Liver (tissue), 8 donors: ENCODE measurements at regions not wholly inside any gene's neighbourhood (a gene's known extent, or its start where the extent isn't known, plus 50 kb on each side); places are given as distances from the start of the nearest gene placed in this dataset.

Experiments used
- DNase-seq: peaks from one replicate; pipeline ENCODE4 v3.0.0-alpha.2; 2017; ENCODE audit warnings: low spot score
- H3K27ac ChIP-seq, 2 donors: one replicate each; pipeline ENCODE4 v1.7.0; 2013; ENCODE audit warnings: inconsistent platforms in 2 of 2, low read length in 2 of 2, control low read depth in 1 of 2, low read depth in 1 of 2, mild to moderate bottlenecking in 1 of 2
- H3K27me3 ChIP-seq, 4 donors: one replicate each; pipeline versions ENCODE4 v1.6.1 to v1.7.0; 2013; ENCODE audit warnings: low read length in 3 of 4, inconsistent platforms in 1 of 4, mild to moderate bottlenecking in 1 of 4, moderate library complexity in 1 of 4; ENCODE audit not compliant: control insufficient read depth in 4 of 4, insufficient read depth in 4 of 4
- H3K36me3 ChIP-seq, 4 donors: one replicate each; pipeline versions ENCODE4 v1.6.1 to v1.7.0; 2013; ENCODE audit warnings: low read length in 3 of 4, mild to moderate bottlenecking in 3 of 4, low read depth in 1 of 4, moderate library complexity in 1 of 4; ENCODE audit not compliant: control insufficient read depth in 4 of 4, insufficient read depth in 3 of 4
- H3K4me1 ChIP-seq, 4 donors: one replicate each; pipeline versions ENCODE4 v1.6.1 to v1.7.0; 2013; ENCODE audit warnings: low read length in 3 of 4, mild to moderate bottlenecking in 3 of 4, moderate library complexity in 1 of 4; ENCODE audit not compliant: control insufficient read depth in 4 of 4, insufficient read depth in 4 of 4
- H3K4me3 ChIP-seq, 3 donors: one replicate each; pipeline versions ENCODE4 v1.6.1 to v1.7.0; 2013; ENCODE audit warnings: low read length in 3 of 3, control low read depth in 1 of 3, low read depth in 1 of 3, mild to moderate bottlenecking in 1 of 3
- H3K9ac ChIP-seq, 2 donors: one replicate each; pipeline ENCODE4 v1.7.0; 2013; ENCODE audit warnings: low read length in 2 of 2, mild to moderate bottlenecking in 2 of 2, moderate library complexity in 2 of 2, control low read depth in 1 of 2, low read depth in 1 of 2
- H3K9me3 ChIP-seq, 4 donors: one replicate each; pipeline versions ENCODE4 v1.6.1 to v1.7.0; 2013; ENCODE audit warnings: low read length in 3 of 4; ENCODE audit not compliant: control insufficient read depth in 4 of 4
- ATF3 ChIP-seq: IDR thresholded peaks from 2 replicates; pipeline ENCODE4 v1.6.1; 2016; ENCODE audit warnings: antibody characterized with exemption
- EGR1 ChIP-seq, 2 donors: IDR thresholded peaks; 2 replicates each; pipeline ENCODE4 v1.6.1; 2016 to 2018; ENCODE audit warnings: antibody characterized with exemption in 2 of 2, low read depth in 2 of 2
- FOXA1 ChIP-seq: IDR thresholded peaks from 2 replicates; pipeline ENCODE4 v1.6.1; 2016; ENCODE audit warnings: antibody characterized with exemption
- FOXA2 ChIP-seq: IDR thresholded peaks from 2 replicates; pipeline ENCODE4 v1.6.1; 2016; ENCODE audit warnings: antibody characterized with exemption
- HNF4A ChIP-seq, 2 donors: conservative IDR thresholded peaks; 2 replicates each; pipeline ENCODE4 v1.6.1; 2016; ENCODE audit warnings: antibody characterized with exemption in 2 of 2, mild to moderate bottlenecking in 2 of 2
- HNF4G ChIP-seq: IDR thresholded peaks from 2 replicates; pipeline ENCODE4 v1.6.1; 2016; ENCODE audit warnings: antibody characterized with exemption
- JUND ChIP-seq, 2 donors: IDR thresholded peaks; 2 replicates each; pipeline ENCODE4 v1.6.1; 2016; ENCODE audit warnings: antibody characterized with exemption in 2 of 2
- MAX ChIP-seq: IDR thresholded peaks from 2 replicates; pipeline ENCODE4 v1.6.1; 2016; ENCODE audit warnings: antibody characterized with exemption
- NR2F2 ChIP-seq: IDR thresholded peaks from 2 replicates; pipeline ENCODE4 v1.6.1; 2016; ENCODE audit warnings: antibody characterized with exemption
- RXRA ChIP-seq, 2 donors: IDR thresholded peaks; 2 replicates each; pipeline ENCODE4 v1.6.1; 2017 to 2018; ENCODE audit warnings: antibody characterized with exemption in 2 of 2, mild to moderate bottlenecking in 1 of 2
- SP1 ChIP-seq: IDR thresholded peaks from 2 replicates; pipeline ENCODE4 v1.6.1; 2018; ENCODE audit warnings: antibody characterized with exemption, mild to moderate bottlenecking
- WGBS: extraction: QIAGEN DNeasy Blood & Tissue Kit; methylation state at CpG from one replicate; pipeline ENCODE4 v1.1.7; 2013; 5-methylcytosine and 5-hydroxymethylcytosine counted together
- TF ChIP-seq, protein P1 (sequence below): IDR thresholded peaks from 2 replicates; pipeline ENCODE4 v1.6.1; 2016; ENCODE audit warnings: antibody characterized with exemption, mild to moderate bottlenecking
- TF ChIP-seq, protein P2 (sequence below): IDR thresholded peaks from 2 replicates; pipeline ENCODE4 v1.6.1; 2016; ENCODE audit warnings: antibody characterized with exemption
- TF ChIP-seq, protein P3 (sequence below): fragments of 150-350 bp; IDR thresholded peaks from 2 replicates; pipeline ENCODE4 v1.5.1; 2017; ENCODE audit warnings: improper control_type of control experiment, low read depth, low read length; ENCODE audit not compliant: missing input control
- donor health status: healthy.
- donor health status: healthy.
- donor health status: healthy.
- donor health status: healthy.
- donor health status: healthy.

DNA sequence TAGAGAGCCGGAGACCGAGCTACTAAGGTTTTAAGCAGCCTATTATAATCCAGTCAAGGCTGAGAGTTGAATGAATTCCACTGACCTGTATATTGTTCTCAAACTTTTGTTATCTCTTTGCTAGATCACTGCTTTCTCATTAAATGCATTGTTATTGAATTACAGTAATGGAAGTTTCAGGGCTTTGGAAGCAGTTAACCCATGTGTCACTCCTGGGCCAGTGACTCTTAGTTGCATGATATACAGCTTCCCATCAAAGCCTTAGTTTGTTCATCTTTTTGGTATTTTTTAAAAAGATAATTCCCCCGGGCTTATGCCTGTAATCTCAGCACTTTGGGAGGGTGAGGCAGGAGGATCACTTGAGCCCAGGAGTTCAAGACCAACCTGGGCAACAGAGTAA, 55.4 kb upstream of the KIAA1217 start:
- TF ChIP-seq HNF4A (conservative IDR thresholded peaks at IDR 0.05) (no peak), JUND (IDR thresholded peaks at IDR 0.05) (no peak), MAX (no peak)
- TF ChIP-seq, protein P1, sequence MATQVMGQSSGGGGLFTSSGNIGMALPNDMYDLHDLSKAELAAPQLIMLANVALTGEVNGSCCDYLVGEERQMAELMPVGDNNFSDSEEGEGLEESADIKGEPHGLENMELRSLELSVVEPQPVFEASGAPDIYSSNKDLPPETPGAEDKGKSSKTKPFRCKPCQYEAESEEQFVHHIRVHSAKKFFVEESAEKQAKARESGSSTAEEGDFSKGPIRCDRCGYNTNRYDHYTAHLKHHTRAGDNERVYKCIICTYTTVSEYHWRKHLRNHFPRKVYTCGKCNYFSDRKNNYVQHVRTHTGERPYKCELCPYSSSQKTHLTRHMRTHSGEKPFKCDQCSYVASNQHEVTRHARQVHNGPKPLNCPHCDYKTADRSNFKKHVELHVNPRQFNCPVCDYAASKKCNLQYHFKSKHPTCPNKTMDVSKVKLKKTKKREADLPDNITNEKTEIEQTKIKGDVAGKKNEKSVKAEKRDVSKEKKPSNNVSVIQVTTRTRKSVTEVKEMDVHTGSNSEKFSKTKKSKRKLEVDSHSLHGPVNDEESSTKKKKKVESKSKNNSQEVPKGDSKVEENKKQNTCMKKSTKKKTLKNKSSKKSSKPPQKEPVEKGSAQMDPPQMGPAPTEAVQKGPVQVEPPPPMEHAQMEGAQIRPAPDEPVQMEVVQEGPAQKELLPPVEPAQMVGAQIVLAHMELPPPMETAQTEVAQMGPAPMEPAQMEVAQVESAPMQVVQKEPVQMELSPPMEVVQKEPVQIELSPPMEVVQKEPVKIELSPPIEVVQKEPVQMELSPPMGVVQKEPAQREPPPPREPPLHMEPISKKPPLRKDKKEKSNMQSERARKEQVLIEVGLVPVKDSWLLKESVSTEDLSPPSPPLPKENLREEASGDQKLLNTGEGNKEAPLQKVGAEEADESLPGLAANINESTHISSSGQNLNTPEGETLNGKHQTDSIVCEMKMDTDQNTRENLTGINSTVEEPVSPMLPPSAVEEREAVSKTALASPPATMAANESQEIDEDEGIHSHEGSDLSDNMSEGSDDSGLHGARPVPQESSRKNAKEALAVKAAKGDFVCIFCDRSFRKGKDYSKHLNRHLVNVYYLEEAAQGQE = no peak
- TF ChIP-seq, protein P2, sequence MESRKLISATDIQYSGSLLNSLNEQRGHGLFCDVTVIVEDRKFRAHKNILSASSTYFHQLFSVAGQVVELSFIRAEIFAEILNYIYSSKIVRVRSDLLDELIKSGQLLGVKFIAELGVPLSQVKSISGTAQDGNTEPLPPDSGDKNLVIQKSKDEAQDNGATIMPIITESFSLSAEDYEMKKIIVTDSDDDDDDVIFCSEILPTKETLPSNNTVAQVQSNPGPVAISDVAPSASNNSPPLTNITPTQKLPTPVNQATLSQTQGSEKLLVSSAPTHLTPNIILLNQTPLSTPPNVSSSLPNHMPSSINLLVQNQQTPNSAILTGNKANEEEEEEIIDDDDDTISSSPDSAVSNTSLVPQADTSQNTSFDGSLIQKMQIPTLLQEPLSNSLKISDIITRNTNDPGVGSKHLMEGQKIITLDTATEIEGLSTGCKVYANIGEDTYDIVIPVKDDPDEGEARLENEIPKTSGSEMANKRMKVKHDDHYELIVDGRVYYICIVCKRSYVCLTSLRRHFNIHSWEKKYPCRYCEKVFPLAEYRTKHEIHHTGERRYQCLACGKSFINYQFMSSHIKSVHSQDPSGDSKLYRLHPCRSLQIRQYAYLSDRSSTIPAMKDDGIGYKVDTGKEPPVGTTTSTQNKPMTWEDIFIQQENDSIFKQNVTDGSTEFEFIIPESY = no peak

DNA sequence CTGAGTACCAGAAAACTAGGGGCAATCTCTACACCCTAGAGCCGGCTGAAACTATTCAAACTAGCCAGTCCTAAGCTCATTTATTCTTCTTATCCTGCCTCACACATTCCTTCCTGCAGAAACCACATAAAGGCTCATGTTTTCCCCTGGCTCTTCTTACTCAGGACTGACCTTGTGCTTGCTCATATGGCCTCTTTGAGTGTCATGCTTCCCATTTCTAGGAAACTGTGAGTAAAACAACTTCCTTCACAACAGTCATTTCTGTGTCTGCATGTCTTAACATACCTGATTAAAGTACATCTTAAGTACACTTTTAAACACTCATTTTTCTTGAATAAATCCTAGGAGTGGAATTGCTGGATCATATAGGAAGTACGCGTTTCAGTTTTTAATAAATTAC, 52.3 kb upstream of the KIAA1217 start:
- H3K36me3 ChIP-seq = no peaks in the 10 kb centered on the region
- DNase-seq = no peak
- WGBS = 82% methylated on average over 3 of the region's 3 CpGs
- H3K4me3 ChIP-seq = no peak overlapping the region
- TF ChIP-seq NR2F2 (no peak), ATF3 (no peak)
- H3K4me1 ChIP-seq = no peaks in the 10 kb centered on the region
- no peak overlapping the region for H3K27ac ChIP-seq
- peaks cover 0 to 4% (median 4%) of the 10 kb centered on the region in 4 donors for H3K9me3 ChIP-seq
- H3K9ac ChIP-seq = no peak overlapping the region
- H3K27me3 ChIP-seq = no peaks in the 10 kb centered on the region

More for the DNA sequence above, 55.4 kb upstream of the KIAA1217 start:
- Histone ChIP-seq H3K27me3 (no peaks in the 10 kb centered on the region), H3K4me3 (no peak overlapping the region), H3K9me3 (peaks cover 0 to 6% (median 3%) of the 10 kb centered on the region in 4 donors), H3K4me1 (no peaks in the 10 kb centered on the region), H3K27ac (no peak overlapping the region), H3K36me3 (no peaks in the 10 kb centered on the region), H3K9ac (no peak overlapping the region)
- DNase-seq = no peak
- 85% methylated on average over 3 of the region's 3 CpGs for WGBS

DNA sequence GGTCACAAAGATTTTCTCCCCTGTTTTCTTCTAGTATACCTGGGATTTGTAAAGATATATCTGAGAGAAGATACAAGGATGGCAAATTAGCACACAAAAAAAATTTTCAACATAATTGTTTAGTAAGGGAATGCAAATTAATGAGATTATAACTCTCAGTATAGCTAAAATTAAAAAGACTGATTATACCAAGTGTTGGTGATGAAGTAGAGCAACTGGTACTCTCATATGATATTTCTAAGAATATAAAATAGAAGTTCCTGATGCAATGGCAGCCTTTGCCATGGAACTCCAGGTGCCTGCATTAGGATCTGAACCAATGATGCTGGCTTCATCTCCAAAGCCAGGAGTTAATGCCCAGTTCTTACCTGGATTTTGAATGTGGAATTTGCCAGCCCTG, 51.4 kb upstream of the KIAA1217 start:
- Histone ChIP-seq H3K4me1 (no peaks in the 10 kb centered on the region), H3K27me3 (no peaks in the 10 kb centered on the region), H3K27ac (no peak overlapping the region), H3K36me3 (no peaks in the 10 kb centered on the region), H3K9me3 (peaks cover 0 to 4% (median 4%) of the 10 kb centered on the region in 4 donors), H3K4me3 (no peak overlapping the region), H3K9ac (no peak overlapping the region)
- no peak for DNase-seq
- TF ChIP-seq NR2F2 = no peak
- TF ChIP-seq RXRA (IDR thresholded peaks at IDR 0.05) = no peak
- no peak for TF ChIP-seq SP1
- no peak for TF ChIP-seq HNF4G
- TF ChIP-seq, protein P3, sequence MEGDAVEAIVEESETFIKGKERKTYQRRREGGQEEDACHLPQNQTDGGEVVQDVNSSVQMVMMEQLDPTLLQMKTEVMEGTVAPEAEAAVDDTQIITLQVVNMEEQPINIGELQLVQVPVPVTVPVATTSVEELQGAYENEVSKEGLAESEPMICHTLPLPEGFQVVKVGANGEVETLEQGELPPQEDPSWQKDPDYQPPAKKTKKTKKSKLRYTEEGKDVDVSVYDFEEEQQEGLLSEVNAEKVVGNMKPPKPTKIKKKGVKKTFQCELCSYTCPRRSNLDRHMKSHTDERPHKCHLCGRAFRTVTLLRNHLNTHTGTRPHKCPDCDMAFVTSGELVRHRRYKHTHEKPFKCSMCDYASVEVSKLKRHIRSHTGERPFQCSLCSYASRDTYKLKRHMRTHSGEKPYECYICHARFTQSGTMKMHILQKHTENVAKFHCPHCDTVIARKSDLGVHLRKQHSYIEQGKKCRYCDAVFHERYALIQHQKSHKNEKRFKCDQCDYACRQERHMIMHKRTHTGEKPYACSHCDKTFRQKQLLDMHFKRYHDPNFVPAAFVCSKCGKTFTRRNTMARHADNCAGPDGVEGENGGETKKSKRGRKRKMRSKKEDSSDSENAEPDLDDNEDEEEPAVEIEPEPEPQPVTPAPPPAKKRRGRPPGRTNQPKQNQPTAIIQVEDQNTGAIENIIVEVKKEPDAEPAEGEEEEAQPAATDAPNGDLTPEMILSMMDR = no peak
- TF ChIP-seq, protein P2 = no peak
- TF ChIP-seq MAX = no peak
- no peak for TF ChIP-seq FOXA2
- no peak for TF ChIP-seq JUND (IDR thresholded peaks at IDR 0.05)
- no peak for TF ChIP-seq EGR1 (IDR thresholded peaks at IDR 0.05; ENCODE audit: low read depth in 2 of 2)
- no peak for TF ChIP-seq HNF4A (conservative IDR thresholded peaks at IDR 0.05)
- TF ChIP-seq FOXA1 = no peak
